Lung (tissue), 11 donors: ENCODE measurements at regions not wholly inside any gene's neighbourhood (a gene's known extent, or its start where the extent isn't known, plus 50 kb on each side); places are given as distances from the start of the nearest gene placed in this dataset.

Source experiments
- ATAC-seq: fragments of 200-7000 bp; cut with Tn5 transposase; one replicate; pipeline ENCODE4 v1.9.1; 2020; ENCODE audit warnings: moderate number of reproducible peaks; ENCODE audit not compliant: insufficient read depth, low FRiP score
- DNase-seq, 3 donors: peaks; one replicate each; pipeline ENCODE4 v3.0.0-alpha.2; 2013 to 2017
- H3K27ac ChIP-seq, 2 donors: one replicate each; pipeline ENCODE4 v1.5.1; 2013; ENCODE audit warnings: mild to moderate bottlenecking in 2 of 2, moderate library complexity in 2 of 2, control low read depth in 1 of 2, inconsistent platforms in 1 of 2, low read depth in 1 of 2, low read length in 1 of 2
- H3K27me3 ChIP-seq, 3 donors: one replicate each; pipeline ENCODE4 v1.5.1; 2013; ENCODE audit warnings: low read length in 2 of 3; ENCODE audit not compliant: control insufficient read depth in 3 of 3, insufficient read depth in 3 of 3
- H3K36me3 ChIP-seq, 4 donors: one replicate each; pipeline ENCODE4 v1.5.1; 2013; ENCODE audit warnings: low read length in 4 of 4, mild to moderate bottlenecking in 1 of 4, moderate library complexity in 1 of 4; ENCODE audit not compliant: control insufficient read depth in 4 of 4, insufficient read depth in 4 of 4
- H3K4me1 ChIP-seq, 5 donors: one replicate each; pipeline ENCODE4 v1.5.1; 2013; ENCODE audit warnings: low read length in 5 of 5, mild to moderate bottlenecking in 2 of 5, moderate library complexity in 1 of 5; ENCODE audit not compliant: control insufficient read depth in 5 of 5, insufficient read depth in 5 of 5
- H3K4me3 ChIP-seq: one replicate; pipeline ENCODE4 v1.5.1; 2013; ENCODE audit warnings: mild to moderate bottlenecking, control low read depth, moderate library complexity
- H3K9ac ChIP-seq, 2 donors: one replicate each; pipeline ENCODE4 v1.5.1; 2013; ENCODE audit warnings: low read length in 2 of 2, control low read depth in 1 of 2; ENCODE audit not compliant: insufficient read depth in 1 of 2
- H3K9me3 ChIP-seq, 4 donors: one replicate each; pipeline ENCODE4 v1.5.1; 2013; ENCODE audit warnings: low read length in 3 of 4, mild to moderate bottlenecking in 1 of 4, moderate library complexity in 1 of 4; ENCODE audit not compliant: control insufficient read depth in 4 of 4, insufficient read depth in 3 of 4
- CTCF ChIP-seq: IDR thresholded peaks from 2 replicates; pipeline ENCODE4 v1.5.1; 2012; ENCODE audit warnings: mild to moderate bottlenecking; ENCODE audit errors: control extremely low read depth, extremely low read depth
- WGBS, 2 donors: extraction: QIAGEN DNeasy Blood & Tissue Kit; methylation state at CpG; one replicate each; pipeline ENCODE4 v1.1.7; 2013; 5-methylcytosine and 5-hydroxymethylcytosine counted together
- donor health status: control.
- donor health status: control.
- donor health status: Bipolar disorder and iron deficiency.
- donor health status: healthy.
- donor health status: DM: yes; HTN: yes; CAD: no.

GRCh38 chr12:61687407-61687806, 572.8 kb upstream of the USP15 start:
- peak in 2 of 3 donors; percentile 11 to 35 for DNase-seq
- no peak overlapping the region for H3K9ac ChIP-seq
- H3K4me3 ChIP-seq: no peak overlapping the region
- no peak for TF ChIP-seq CTCF
- peaks cover 0 to 5% (median 0%) of the 10 kb centered on the region in 5 donors for H3K4me1 ChIP-seq
- 74 to 78% methylated on average over 5 of the region's 5 CpGs for WGBS, 2 donors
- no peak for ATAC-seq
- H3K9me3 ChIP-seq: no peaks in the 10 kb centered on the region
- H3K36me3 ChIP-seq: no peaks in the 10 kb centered on the region
- no peak overlapping the region for H3K27ac ChIP-seq
- H3K27me3 ChIP-seq: no peaks in the 10 kb centered on the region

- ATAC-seq (no peak), DNase-seq (no peak)
- no peak overlapping the region for H3K4me3 ChIP-seq
- no peak for TF ChIP-seq CTCF
- WGBS, 2 donors: 71 to 78% methylated on average over 1 of the region's 1 CpG
- peaks cover 0 to 3% (median 0%) of the 10 kb centered on the region in 4 donors for H3K36me3 ChIP-seq
- no peaks in the 10 kb centered on the region for H3K27me3 ChIP-seq
- peaks cover 2 to 14% (median 2%) of the 10 kb centered on the region in 4 donors for H3K9me3 ChIP-seq
- H3K27ac ChIP-seq: no peak overlapping the region
- no peak overlapping the region for H3K9ac ChIP-seq
- no peaks in the 10 kb centered on the region for H3K4me1 ChIP-seq
Observed at GRCh38 chr12:61694214-61694613, 566.0 kb upstream of the USP15 start.

- DNase-seq (peak; percentile 14 to 93 (median 92)), ATAC-seq (no peak)
- Histone ChIP-seq H3K4me1 (peaks cover 0 to 6% (median 0%) of the 10 kb centered on the region in 5 donors), H3K9ac (no peak overlapping the region), H3K36me3 (peaks cover 0 to 3% (median 0%) of the 10 kb centered on the region in 4 donors), H3K4me3 (no peak overlapping the region), H3K27me3 (no peaks in the 10 kb centered on the region), H3K9me3 (peaks cover 0 to 13% (median 1%) of the 10 kb centered on the region in 4 donors), H3K27ac (no peak overlapping the region)
- no peak for TF ChIP-seq CTCF
- WGBS, 2 donors: 69 to 88% methylated on average over 3 of the region's 3 CpGs
Observed at GRCh38 chr12:61701471-61701870, 558.7 kb upstream of the USP15 start.

GRCh38 chr12:61706783-61707182, 553.4 kb upstream of the USP15 start:
- Histone ChIP-seq H3K27ac (no peak overlapping the region), H3K36me3 (no peaks in the 10 kb centered on the region), H3K27me3 (no peaks in the 10 kb centered on the region), H3K9ac (no peak overlapping the region), H3K9me3 (peaks cover 0 to 3% (median 0%) of the 10 kb centered on the region in 4 donors), H3K4me3 (no peak overlapping the region), H3K4me1 (no peaks in the 10 kb centered on the region)
- WGBS, 2 donors: 92 to 98% methylated on average over 1 of the region's 1 CpG
- ATAC-seq (no peak), DNase-seq (no peak)
- no peak for TF ChIP-seq CTCF
